Type B pancreatic cell (in vitro differentiated cells): ENCODE measurements at regions not wholly inside any gene's neighbourhood (a gene's known extent, or its start where the extent isn't known, plus 50 kb on each side); places are given as distances from the start of the nearest gene placed in this dataset.

Source experiments
- DNase-seq: peaks from one replicate; pipeline ENCODE4 v3.0.0; 2021; ENCODE audit warnings: mixed read lengths; ENCODE audit not compliant: unreplicated experiment; ENCODE audit errors: extremely low spot score
- H3K27ac Mint-ChIP-seq: 2 replicates; pipeline ENCODE4 v1.8.0; 2021; ENCODE audit warnings: mild to moderate bottlenecking, mixed read lengths
- H3K27me3 Mint-ChIP-seq: 2 replicates; pipeline ENCODE4 v1.8.0; 2021; ENCODE audit warnings: mixed read lengths
- H3K36me3 Mint-ChIP-seq: 2 replicates; pipeline ENCODE4 v1.8.0; 2021; ENCODE audit warnings: mixed read lengths
- H3K4me1 Mint-ChIP-seq: one replicate; pipeline ENCODE4 v1.8.0; 2021; ENCODE audit warnings: mixed read lengths; ENCODE audit not compliant: unreplicated experiment
- H3K4me3 Mint-ChIP-seq: 2 replicates; pipeline ENCODE4 v1.8.0; 2021; ENCODE audit warnings: mild to moderate bottlenecking, mixed read lengths
- H3K9me3 Mint-ChIP-seq: 2 replicates; pipeline ENCODE4 v1.8.0; 2021; ENCODE audit warnings: mixed read lengths
- TF ChIP-seq, protein P1 (sequence below): fragments of 200-600 bp; sonication (generic); conservative IDR thresholded peaks from 2 replicates; pipeline ENCODE4 v1.5.0; 2021; ENCODE audit warnings: antibody characterized with exemption, mild to moderate bottlenecking

DNA sequence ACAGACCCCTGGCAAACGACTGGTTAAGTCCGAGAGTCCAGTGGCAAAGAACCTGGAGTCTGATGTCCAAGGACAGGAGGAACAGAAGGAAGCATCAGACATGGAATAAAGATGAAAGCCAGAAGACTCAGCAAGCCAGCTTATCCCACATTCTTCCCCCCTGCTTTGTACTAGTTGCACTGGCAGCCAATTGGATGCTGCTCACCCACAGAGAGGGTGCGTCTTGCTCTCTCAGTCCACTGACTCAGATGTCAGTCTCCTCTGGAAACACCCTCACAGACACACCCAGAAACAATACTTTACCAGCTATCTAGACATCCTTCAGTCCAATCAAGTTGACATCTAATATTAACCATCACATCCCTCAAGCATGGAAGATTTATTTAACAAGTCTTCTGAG is 1265.8 kb upstream of the CNTN5 start:
- Mint-ChIP-seq H3K27me3 (no peaks in the 10 kb centered on the region), H3K9me3 (no peaks in the 10 kb centered on the region), H3K36me3 (no peaks in the 10 kb centered on the region), H3K4me3 (no peak overlapping the region), H3K27ac (no peak overlapping the region), H3K4me1 (no peaks in the 10 kb centered on the region)
- no peak for DNase-seq
- TF ChIP-seq, protein P1, sequence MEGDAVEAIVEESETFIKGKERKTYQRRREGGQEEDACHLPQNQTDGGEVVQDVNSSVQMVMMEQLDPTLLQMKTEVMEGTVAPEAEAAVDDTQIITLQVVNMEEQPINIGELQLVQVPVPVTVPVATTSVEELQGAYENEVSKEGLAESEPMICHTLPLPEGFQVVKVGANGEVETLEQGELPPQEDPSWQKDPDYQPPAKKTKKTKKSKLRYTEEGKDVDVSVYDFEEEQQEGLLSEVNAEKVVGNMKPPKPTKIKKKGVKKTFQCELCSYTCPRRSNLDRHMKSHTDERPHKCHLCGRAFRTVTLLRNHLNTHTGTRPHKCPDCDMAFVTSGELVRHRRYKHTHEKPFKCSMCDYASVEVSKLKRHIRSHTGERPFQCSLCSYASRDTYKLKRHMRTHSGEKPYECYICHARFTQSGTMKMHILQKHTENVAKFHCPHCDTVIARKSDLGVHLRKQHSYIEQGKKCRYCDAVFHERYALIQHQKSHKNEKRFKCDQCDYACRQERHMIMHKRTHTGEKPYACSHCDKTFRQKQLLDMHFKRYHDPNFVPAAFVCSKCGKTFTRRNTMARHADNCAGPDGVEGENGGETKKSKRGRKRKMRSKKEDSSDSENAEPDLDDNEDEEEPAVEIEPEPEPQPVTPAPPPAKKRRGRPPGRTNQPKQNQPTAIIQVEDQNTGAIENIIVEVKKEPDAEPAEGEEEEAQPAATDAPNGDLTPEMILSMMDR: no peak

DNA sequence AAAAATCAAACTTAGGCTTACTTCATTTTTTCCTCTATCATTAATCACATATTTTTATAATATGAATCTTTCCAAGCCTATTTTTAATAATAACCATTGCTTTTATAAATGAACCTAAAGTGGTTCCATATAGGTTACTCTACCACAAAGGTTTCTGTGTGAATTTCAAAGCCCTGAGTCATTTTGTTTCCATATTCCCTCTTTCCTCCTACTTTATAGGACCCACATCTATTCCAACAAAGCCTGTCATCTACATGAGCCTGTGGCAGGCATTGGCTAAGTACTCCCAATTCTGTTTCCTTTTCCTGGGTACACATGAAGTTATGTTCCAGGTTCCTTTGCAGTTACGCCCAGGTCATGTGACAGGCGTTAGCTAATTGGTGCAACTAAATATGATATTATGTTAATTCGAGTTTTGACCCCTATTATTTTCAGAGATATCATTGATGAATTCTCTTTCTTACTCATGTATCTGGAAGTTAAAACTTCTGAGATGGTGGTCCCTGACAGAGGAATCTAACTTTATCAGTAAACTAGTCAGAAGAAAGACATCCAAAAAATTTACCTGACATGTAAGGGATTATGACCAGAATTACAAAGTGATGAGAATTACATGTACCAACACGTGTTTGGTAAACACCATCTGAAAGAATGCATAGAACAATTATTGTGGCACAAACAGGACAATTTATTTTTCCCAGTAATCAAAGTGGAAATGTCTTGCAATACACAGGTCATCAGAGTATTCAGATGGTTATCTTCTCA is 1264.0 kb upstream of the CNTN5 start:
- H3K36me3 Mint-ChIP-seq: no peaks in the 10 kb centered on the region
- no peak overlapping the region for H3K27ac Mint-ChIP-seq
- no peaks in the 10 kb centered on the region for H3K9me3 Mint-ChIP-seq
- TF ChIP-seq, protein P1: no peak
- H3K4me3 Mint-ChIP-seq: no peak overlapping the region
- DNase-seq: no peak
- no peaks in the 10 kb centered on the region for H3K4me1 Mint-ChIP-seq
- H3K27me3 Mint-ChIP-seq: no peaks in the 10 kb centered on the region

DNA sequence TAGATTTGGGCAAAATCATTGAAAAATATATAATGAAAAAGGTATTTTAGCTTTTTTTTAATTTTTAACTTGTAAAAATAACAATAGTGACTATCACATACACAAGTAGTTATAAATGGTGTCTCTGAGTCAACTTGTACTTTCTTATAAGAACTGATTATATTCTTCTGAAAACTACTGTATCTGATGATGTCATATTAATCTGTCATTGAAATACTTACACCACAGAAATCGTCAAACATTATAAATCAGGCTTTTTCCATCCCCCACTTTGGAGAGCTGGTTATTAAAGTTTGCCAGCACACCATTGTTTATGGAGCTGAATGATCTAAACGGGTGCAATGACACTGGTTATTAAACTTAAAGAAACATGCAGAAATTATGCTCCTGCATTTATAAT is 1259.6 kb upstream of the CNTN5 start:
- H3K27me3 Mint-ChIP-seq: no peaks in the 10 kb centered on the region
- no peak overlapping the region for H3K4me3 Mint-ChIP-seq

DNA sequence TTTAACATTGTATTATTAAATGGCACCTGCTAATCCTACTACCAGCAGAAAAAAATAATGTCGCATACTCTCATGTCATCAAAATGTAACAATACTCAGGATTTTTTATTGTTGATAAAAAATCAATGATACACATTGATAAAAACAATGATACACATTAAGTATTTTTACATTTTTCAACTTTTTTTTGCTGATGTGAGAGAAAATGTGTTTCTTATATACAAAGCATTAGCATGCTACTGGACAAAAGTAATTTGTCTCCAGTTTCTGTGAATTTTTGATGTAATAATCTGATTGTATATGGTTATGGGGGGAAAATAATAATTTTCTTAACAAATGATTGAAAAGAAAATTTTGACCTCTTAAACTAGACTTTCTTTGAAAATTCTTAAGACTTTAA is 1256.6 kb upstream of the CNTN5 start:
- Mint-ChIP-seq H3K27ac (no peak overlapping the region), H3K9me3 (no peaks in the 10 kb centered on the region), H3K4me3 (no peak overlapping the region), H3K36me3 (no peaks in the 10 kb centered on the region), H3K4me1 (no peaks in the 10 kb centered on the region), H3K27me3 (no peaks in the 10 kb centered on the region)
- no peak for DNase-seq
- TF ChIP-seq, protein P1: no peak

More for the DNA sequence above, 1259.6 kb upstream of the CNTN5 start:
- no peak for DNase-seq
- TF ChIP-seq, protein P1: no peak
- Mint-ChIP-seq H3K27ac (no peak overlapping the region), H3K9me3 (no peaks in the 10 kb centered on the region), H3K4me1 (no peaks in the 10 kb centered on the region), H3K36me3 (no peaks in the 10 kb centered on the region)

DNA sequence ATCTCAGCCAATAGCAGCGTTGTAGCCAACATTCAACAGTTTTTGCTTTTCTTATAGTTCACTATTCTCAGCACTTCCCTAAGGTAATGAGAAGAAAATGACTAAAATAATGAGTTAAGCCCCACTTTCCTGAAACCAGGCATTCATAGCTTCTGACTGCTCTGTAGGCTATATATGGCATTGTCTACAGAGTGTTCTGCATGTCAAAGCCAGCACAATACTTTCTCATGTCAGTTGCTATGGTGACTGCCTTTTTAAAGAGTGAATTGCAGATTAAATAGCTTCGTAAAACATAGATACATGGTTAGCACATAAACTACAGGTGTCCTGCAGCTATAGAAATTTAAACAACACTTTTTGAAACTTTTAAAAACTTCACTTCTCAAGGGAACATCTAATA is 1256.1 kb upstream of the CNTN5 start:
- Mint-ChIP-seq H3K9me3 (no peaks in the 10 kb centered on the region), H3K4me3 (no peak overlapping the region), H3K27me3 (no peaks in the 10 kb centered on the region), H3K4me1 (no peaks in the 10 kb centered on the region), H3K27ac (no peak overlapping the region), H3K36me3 (no peaks in the 10 kb centered on the region)
- TF ChIP-seq, protein P1: no peak
- no peak for DNase-seq
